SK-N-SH (cell line): ENCODE measurements at regions not wholly inside any gene's neighbourhood (a gene's known extent, or its start where the extent isn't known, plus 50 kb on each side); places are given as distances from the start of the nearest gene placed in this dataset.

Experiments
- CTCF ChIA-PET: fragments of 300-600, 350-600 bp; formaldehyde crosslinking; extraction: SDS; loops from one replicate; lab custom pipeline; 2021; lab: Yijun Ruan, JAX
- POLR2A ChIA-PET: fragments of 350-600 bp; sonication (Branson Sonifier 250); formaldehyde crosslinking; extraction: SDS; loops from one replicate; lab custom pipeline; 2020; ENCODE audit warnings: antibody characterized with exemption, inconsistent platforms; lab: Yijun Ruan, JAX
- DNase-seq: peaks from one replicate; pipeline ENCODE4 v3.0.0; 2012
- H2AFZ ChIP-seq: fragments of 200-600 bp; sonication (generic); 2 replicates; pipeline ENCODE4 v1.8.1; 2016; ENCODE audit warnings: antibody characterized with exemption, mild to moderate bottlenecking, low read depth
- H3F3A ChIP-seq: fragments of 200-600 bp; sonication (generic); replicated peaks from 2 replicates; pipeline ENCODE3; 2016; ENCODE audit warnings: antibody characterized with exemption, mild to moderate bottlenecking; ENCODE audit not compliant: insufficient read depth
- H3K27ac ChIP-seq, 2 experiments: fragments of 200-500 bp in 1 of 2; fragments of 200-600 bp in 1 of 2; sonication (Bioruptor generic) in 1 of 2; sonication (generic), shearing (Covaris generic) in 1 of 2; 2 replicates each; pipeline versions ENCODE4 v1.5.1 to v1.6.1; 2014 to 2016; ENCODE audit warnings: low read depth in 2 of 2, inconsistent platforms in 1 of 2, low read length in 1 of 2, mild to moderate bottlenecking in 1 of 2, mixed read lengths in 1 of 2
- H3K27me3 ChIP-seq: fragments of 200-600 bp; sonication (generic), shearing (Covaris generic); 2 replicates; pipeline ENCODE4 v1.6.1; 2016; ENCODE audit warnings: mixed run types; ENCODE audit not compliant: insufficient read depth
- H3K36me3 ChIP-seq, 2 experiments: fragments of 200-500 bp in 1 of 2; fragments of 200-600 bp in 1 of 2; sonication (Bioruptor generic) in 1 of 2; sonication (generic) in 1 of 2; replicated peaks in 1 of 2; 2 replicates each; pipeline versions ENCODE3 to v1.5.1; 2014 to 2016; ENCODE audit warnings: low read length in 1 of 2, mild to moderate bottlenecking in 1 of 2; ENCODE audit not compliant: insufficient read depth in 2 of 2, control insufficient read depth in 1 of 2
- H3K4me1 ChIP-seq, 2 experiments: fragments of 200-500 bp in 1 of 2; fragments of 200-600 bp in 1 of 2; sonication (Bioruptor generic) in 1 of 2; sonication (generic), shearing (Covaris generic) in 1 of 2; 2 replicates each; pipeline versions ENCODE4 v1.5.1 to v1.6.1; 2014 to 2016; ENCODE audit warnings: low read depth in 1 of 2, low read length in 1 of 2, mixed run types in 1 of 2; ENCODE audit not compliant: insufficient read depth in 2 of 2, control insufficient read depth in 1 of 2
- H3K4me2 ChIP-seq: fragments of 200-600 bp; sonication (generic), shearing (Covaris generic); 2 replicates; pipeline ENCODE4 v1.6.1; 2017; ENCODE audit warnings: mixed run types
- H3K4me3 ChIP-seq, 2 experiments: fragments of 200-500 bp in 1 of 2; fragments of 200-600 bp in 1 of 2; sonication (Bioruptor generic) in 1 of 2; sonication (generic), shearing (Covaris generic) in 1 of 2; 2 replicates each; pipeline versions ENCODE4 v1.5.1 to v1.8.1; 2014 to 2016; ENCODE audit warnings: low read depth in 2 of 2, inconsistent platforms in 1 of 2, low read length in 1 of 2, mild to moderate bottlenecking in 1 of 2, mixed read lengths in 1 of 2, moderate library complexity in 1 of 2
- H3K79me2 ChIP-seq: fragments of 200-600 bp; sonication (generic); 2 replicates; pipeline ENCODE4 v1.8.1; 2017; ENCODE audit warnings: mild to moderate bottlenecking; ENCODE audit not compliant: insufficient read depth
- H3K9ac ChIP-seq: fragments of 200-600 bp; sonication (generic); 2 replicates; pipeline ENCODE4 v1.6.1; 2017; ENCODE audit warnings: mixed run types
- H3K9me2 ChIP-seq: fragments of 200-600 bp; sonication (generic); 2 replicates; pipeline ENCODE4 v1.6.1; 2017; ENCODE audit warnings: mixed run types
- H3K9me3 ChIP-seq: fragments of 200-600 bp; sonication (generic); 2 replicates; pipeline ENCODE4 v1.6.1; 2017; ENCODE audit warnings: mixed run types, mild to moderate bottlenecking, moderate library complexity
- H4K20me1 ChIP-seq: fragments of 200-600 bp; sonication (generic); 2 replicates; pipeline ENCODE4 v1.6.1; 2017; ENCODE audit warnings: mild to moderate bottlenecking, mixed run types; ENCODE audit not compliant: insufficient read depth
- CHD2 ChIP-seq: fragments of 150-350 bp; IDR thresholded peaks from 2 replicates; pipeline ENCODE4 v1.6.1; 2018; ENCODE audit warnings: low read length; ENCODE audit not compliant: partially characterized antibody
- EZH2phosphoT487 ChIP-seq: fragments of 200-600 bp; sonication (generic); IDR thresholded peaks from 2 replicates; pipeline ENCODE4 v1.6.1; 2017; ENCODE audit warnings: low read depth, mixed run types, mild to moderate bottlenecking, antibody characterized with exemption, moderate library complexity, borderline replicate concordance
- FOXJ3 ChIP-seq: sonication (generic); formaldehyde crosslinking; IDR thresholded peaks from 2 replicates; pipeline ENCODE4 v1.5.1; 2020; ENCODE audit warnings: mild to moderate bottlenecking, missing genetic modification reagents
- FOXM1 ChIP-seq: IDR thresholded peaks from 2 replicates; pipeline ENCODE4 v1.4.0; 2012; ENCODE audit warnings: low read depth, mild to moderate bottlenecking
- GABPA ChIP-seq: IDR thresholded peaks from 2 replicates; pipeline ENCODE4 v1.4.0; 2012; ENCODE audit warnings: low read depth, mild to moderate bottlenecking
- IRF3 ChIP-seq: fragments of 150-350 bp; IDR thresholded peaks from 2 replicates; pipeline ENCODE4 v1.6.1; 2016; ENCODE audit warnings: mild to moderate bottlenecking, low read depth, low read length
- NFIC ChIP-seq: IDR thresholded peaks from 2 replicates; pipeline ENCODE4 v1.4.0; 2012; ENCODE audit warnings: borderline replicate concordance
- POLR2AphosphoS5 ChIP-seq: IDR thresholded peaks from 2 replicates; pipeline ENCODE4 v1.6.1; 2012; ENCODE audit warnings: low read depth, low read length
- RXRA ChIP-seq: IDR thresholded peaks from 2 replicates; pipeline ENCODE4 v1.4.0; 2012; ENCODE audit warnings: low read depth, mild to moderate bottlenecking, borderline replicate concordance
- SIN3A ChIP-seq: IDR thresholded peaks from 2 replicates; pipeline ENCODE4 v1.6.1; 2012; ENCODE audit warnings: low read depth, mild to moderate bottlenecking, low read length, moderate library complexity, borderline replicate concordance
- SMC3 ChIP-seq: IDR thresholded peaks from 2 replicates; pipeline ENCODE4 v1.6.1; 2012; ENCODE audit warnings: low read depth, low read length, improper control_type of control experiment
- TAF1 ChIP-seq: IDR thresholded peaks from 2 replicates; pipeline ENCODE4 v1.6.1; 2012; ENCODE audit warnings: low read depth, mild to moderate bottlenecking, low read length, moderate library complexity, borderline replicate concordance
- TCF12 ChIP-seq: IDR thresholded peaks from 2 replicates; pipeline ENCODE4 v1.4.0; 2012
- USF1 ChIP-seq: IDR thresholded peaks from 2 replicates; pipeline ENCODE4 v1.4.0; 2012; ENCODE audit warnings: low read depth, borderline replicate concordance
- WGBS: methylation state at CpG from one replicate; pipeline ENCODE4 v1.1.6; 2017; ENCODE audit warnings: low lambda C conversion rate; 5-methylcytosine and 5-hydroxymethylcytosine counted together
- TF ChIP-seq, protein P1 (sequence below): fragments of 150-350 bp; IDR thresholded peaks from 2 replicates; pipeline ENCODE4 v1.6.1; 2017; ENCODE audit warnings: antibody characterized with exemption, low read length, low read depth, borderline replicate concordance

- no peaks in the 10 kb centered on the region for H3K9me2 ChIP-seq
- TF ChIP-seq FOXJ3 (CRISPR knock-in tag), result no peak
- TF ChIP-seq TCF12, result no peak
- no peak for TF ChIP-seq GABPA
- no peak for TF ChIP-seq NFIC
- no peak for TF ChIP-seq IRF3
- TF ChIP-seq EZH2phosphoT487, result no peak
- TF ChIP-seq FOXM1, result no peak
- TF ChIP-seq CHD2, result no peak
- no peak for TF ChIP-seq RXRA
- no peak for TF ChIP-seq SMC3
- no peak for TF ChIP-seq SIN3A
- CTCF ChIA-PET, result interaction anchor here (1.5 kb wide), 1 partner anchor 203 kb away, joined by 4 read pairs; no protein-coding TSS in a partner anchor
- 96% methylated on average over 13 of the region's 13 CpGs for WGBS
- no peaks in the 10 kb centered on the region for H3K9me3 ChIP-seq
- no peak overlapping the region for H3K4me2 ChIP-seq
- no peaks in the 10 kb centered on the region for H3K79me2 ChIP-seq
- POLR2A ChIA-PET, result no interaction called here
- peaks cover 0 to 6% of the 10 kb centered on the region in 2 experiments; a peak in 1 of 4 replicates for H3K4me1 ChIP-seq
- H3K27me3 ChIP-seq, result no peaks in the 10 kb centered on the region
- no peaks in the 10 kb centered on the region for H4K20me1 ChIP-seq
- no peak overlapping the region for H3K4me3 ChIP-seq
- no peak overlapping the region for H2AFZ ChIP-seq
- H3K36me3 ChIP-seq, result peaks cover 0 to 2% of the 10 kb centered on the region in 2 experiments
- no peak for DNase-seq
- H3K9ac ChIP-seq, result no peak overlapping the region
- H3F3A ChIP-seq, result no peaks in the 10 kb centered on the region
- H3K27ac ChIP-seq, result no peak overlapping the region
Measured at GRCh38 chr18:23334569-23334968, 118.5 kb upstream of the RIOK3 start.

DNA sequence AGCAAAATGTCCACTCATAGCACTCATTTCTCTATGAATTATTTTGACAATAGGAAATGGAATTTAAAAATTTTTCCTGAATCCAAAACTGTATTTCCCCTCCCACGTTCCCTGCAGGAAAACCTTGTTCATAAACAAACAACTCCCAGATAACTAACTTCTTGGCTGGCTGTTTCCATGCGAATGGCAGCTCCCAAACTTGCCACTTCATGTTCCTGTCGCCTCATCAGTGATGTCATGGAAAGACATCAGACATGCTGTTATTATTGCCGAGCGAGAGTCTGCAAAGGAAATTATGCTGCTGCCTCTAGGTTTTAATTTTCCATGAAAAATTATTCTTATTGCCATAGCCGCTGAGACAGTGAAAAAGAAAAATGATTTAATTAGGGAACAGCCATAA is 117.0 kb upstream of the RIOK3 start:
- Histone ChIP-seq H3F3A (no peaks in the 10 kb centered on the region), H3K27ac (no peak overlapping the region; a peak in 1 of 4 replicates), H2AFZ (no peak overlapping the region), H3K9me3 (no peaks in the 10 kb centered on the region), H3K27me3 (no peaks in the 10 kb centered on the region), H3K4me1 (peaks cover under 1 to 6% of the 10 kb centered on the region in 2 experiments; a peak in 2 of 4 replicates), H3K79me2 (no peaks in the 10 kb centered on the region), H3K4me2 (no peak overlapping the region), H4K20me1 (no peaks in the 10 kb centered on the region), H3K9me2 (no peaks in the 10 kb centered on the region), H3K4me3 (no peak overlapping the region), H3K36me3 (no peaks in the 10 kb centered on the region), H3K9ac (no peak overlapping the region)
- no peak for TF ChIP-seq USF1
- TF ChIP-seq POLR2AphosphoS5, result no peak
- TF ChIP-seq, protein P1, sequence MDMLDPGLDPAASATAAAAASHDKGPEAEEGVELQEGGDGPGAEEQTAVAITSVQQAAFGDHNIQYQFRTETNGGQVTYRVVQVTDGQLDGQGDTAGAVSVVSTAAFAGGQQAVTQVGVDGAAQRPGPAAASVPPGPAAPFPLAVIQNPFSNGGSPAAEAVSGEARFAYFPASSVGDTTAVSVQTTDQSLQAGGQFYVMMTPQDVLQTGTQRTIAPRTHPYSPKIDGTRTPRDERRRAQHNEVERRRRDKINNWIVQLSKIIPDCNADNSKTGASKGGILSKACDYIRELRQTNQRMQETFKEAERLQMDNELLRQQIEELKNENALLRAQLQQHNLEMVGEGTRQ, result no peak
- no peak for TF ChIP-seq TAF1
- CTCF ChIA-PET, result interaction anchor here (1.5 kb wide), 1 partner anchor 204 kb away, joined by 4 read pairs; no protein-coding TSS in a partner anchor
- WGBS, result 86% methylated on average over 6 of the region's 6 CpGs
- no peak for DNase-seq
- POLR2A ChIA-PET, result no interaction called here
